Mesenchymal stem cell (in vitro differentiated cells and primary cell): ENCODE measurements at regions not wholly inside any gene's neighbourhood (a gene's known extent, or its start where the extent isn't known, plus 50 kb on each side); places are given as distances from the start of the nearest gene placed in this dataset.

Experiments
- DNase-seq: peaks from one replicate; pipeline ENCODE4 v3.0.0-alpha.2; 2013
- H2AFZ ChIP-seq: one replicate; pipeline ENCODE4 v1.6.1; 2013; ENCODE audit warnings: low read depth, mild to moderate bottlenecking, control low read depth, inconsistent platforms, low read length, moderate library complexity
- H2AK5ac ChIP-seq: 2 replicates; pipeline ENCODE4 v1.6.1; 2013; ENCODE audit warnings: low read length, moderate library complexity, mild to moderate bottlenecking, inconsistent platforms; ENCODE audit not compliant: severe bottlenecking
- H2BK120ac ChIP-seq: one replicate; pipeline ENCODE4 v1.6.1; 2013; ENCODE audit warnings: low read depth, mild to moderate bottlenecking, inconsistent platforms, low read length, moderate library complexity
- H2BK12ac ChIP-seq, 2 experiments: one replicate each; pipeline ENCODE4 v1.6.1; 2013; ENCODE audit warnings: inconsistent platforms in 2 of 2, low read length in 2 of 2, mild to moderate bottlenecking in 2 of 2, moderate library complexity in 2 of 2, control low read depth in 1 of 2
- H2BK15ac ChIP-seq: one replicate; pipeline ENCODE4 v1.6.1; 2013; ENCODE audit warnings: mild to moderate bottlenecking, low read depth, inconsistent platforms; ENCODE audit not compliant: poor library complexity, severe bottlenecking
- H2BK5ac ChIP-seq: 2 replicates; pipeline ENCODE4 v1.6.1; 2013; ENCODE audit warnings: low read depth, mild to moderate bottlenecking, low read length, control low read depth, inconsistent platforms; ENCODE audit not compliant: poor library complexity, severe bottlenecking
- H3K14ac ChIP-seq, 2 experiments: one replicate each; pipeline ENCODE4 v1.6.1; 2013; ENCODE audit warnings: inconsistent platforms in 2 of 2, low read length in 2 of 2, control low read depth in 1 of 2, mild to moderate bottlenecking in 1 of 2, moderate library complexity in 1 of 2
- H3K18ac ChIP-seq, 2 experiments: one replicate each; pipeline ENCODE4 v1.6.1; 2013; ENCODE audit warnings: inconsistent platforms in 2 of 2, low read length in 2 of 2, control low read depth in 1 of 2, low read depth in 1 of 2, mild to moderate bottlenecking in 1 of 2
- H3K23ac ChIP-seq, 2 experiments: one replicate each; pipeline ENCODE4 v1.6.1; 2013; ENCODE audit warnings: inconsistent platforms in 2 of 2, low read length in 2 of 2, mild to moderate bottlenecking in 2 of 2, moderate library complexity in 2 of 2, control low read depth in 1 of 2
- H3K27ac ChIP-seq: 2 replicates; pipeline ENCODE4 v1.5.1; 2013; ENCODE audit warnings: mild to moderate bottlenecking, moderate library complexity, low read length, control low read depth, inconsistent platforms; ENCODE audit not compliant: poor library complexity, severe bottlenecking
- H3K27me3 ChIP-seq, 2 experiments: 2 replicates each; pipeline versions ENCODE4 v1.6.1 to v1.7.0; 2013; ENCODE audit warnings: low read length in 2 of 2, mild to moderate bottlenecking in 2 of 2, moderate library complexity in 2 of 2, control low read depth in 1 of 2, inconsistent platforms in 1 of 2; ENCODE audit not compliant: control insufficient read depth in 1 of 2, insufficient read depth in 1 of 2
- H3K36me3 ChIP-seq, 2 experiments: 2 replicates each; pipeline versions ENCODE4 v1.6.1 to v1.7.0; 2013; ENCODE audit warnings: low read length in 2 of 2, control low read depth in 1 of 2, inconsistent platforms in 1 of 2, low read depth in 1 of 2, mild to moderate bottlenecking in 1 of 2; ENCODE audit not compliant: insufficient read depth in 2 of 2, control insufficient read depth in 1 of 2
- H3K4ac ChIP-seq, 2 experiments: one replicate each; pipeline ENCODE4 v1.6.1; 2013; ENCODE audit warnings: inconsistent platforms in 2 of 2, low read length in 2 of 2, mild to moderate bottlenecking in 2 of 2, moderate library complexity in 2 of 2, control low read depth in 1 of 2, low read depth in 1 of 2
- H3K4me1 ChIP-seq: 2 replicates; pipeline ENCODE4 v1.6.1; 2013; ENCODE audit warnings: low read depth, low read length, control low read depth; ENCODE audit not compliant: control insufficient read depth, insufficient read depth
- H3K4me2 ChIP-seq: 2 replicates; pipeline ENCODE4 v1.6.1; 2013; ENCODE audit warnings: low read length, mild to moderate bottlenecking, inconsistent platforms; ENCODE audit not compliant: poor library complexity, severe bottlenecking
- H3K4me3 ChIP-seq, 2 experiments: 2 replicates each; pipeline versions ENCODE4 v1.5.1 to v1.7.0; 2013; ENCODE audit warnings: low read length in 2 of 2, mild to moderate bottlenecking in 2 of 2, control low read depth in 1 of 2, low read depth in 1 of 2; ENCODE audit not compliant: insufficient read depth in 1 of 2
- H3K79me1 ChIP-seq: replicated peaks from 2 replicates; pipeline ENCODE4 v1.6.1; 2013; ENCODE audit warnings: mild to moderate bottlenecking, control low read depth, low read length, inconsistent platforms; ENCODE audit not compliant: poor library complexity, severe bottlenecking
- H3K9ac ChIP-seq: 2 replicates; pipeline ENCODE4 v1.7.0; 2013; ENCODE audit warnings: mild to moderate bottlenecking, low read length, moderate library complexity
- H3K9me3 ChIP-seq: 2 replicates; pipeline ENCODE4 v1.7.0; 2013; ENCODE audit warnings: mild to moderate bottlenecking, low read length; ENCODE audit not compliant: control insufficient read depth
- H4K8ac ChIP-seq: one replicate; pipeline ENCODE4 v1.6.1; 2013; ENCODE audit warnings: inconsistent platforms, mild to moderate bottlenecking, low read length, moderate library complexity
- H4K91ac ChIP-seq: one replicate; pipeline ENCODE4 v1.6.1; 2013; ENCODE audit warnings: mild to moderate bottlenecking, low read length, inconsistent platforms
- WGBS: methylation state at CpG from one replicate; pipeline ENCODE4 v1.1.7; 2013; ENCODE audit warnings: mixed read lengths; 5-methylcytosine and 5-hydroxymethylcytosine counted together

DNA sequence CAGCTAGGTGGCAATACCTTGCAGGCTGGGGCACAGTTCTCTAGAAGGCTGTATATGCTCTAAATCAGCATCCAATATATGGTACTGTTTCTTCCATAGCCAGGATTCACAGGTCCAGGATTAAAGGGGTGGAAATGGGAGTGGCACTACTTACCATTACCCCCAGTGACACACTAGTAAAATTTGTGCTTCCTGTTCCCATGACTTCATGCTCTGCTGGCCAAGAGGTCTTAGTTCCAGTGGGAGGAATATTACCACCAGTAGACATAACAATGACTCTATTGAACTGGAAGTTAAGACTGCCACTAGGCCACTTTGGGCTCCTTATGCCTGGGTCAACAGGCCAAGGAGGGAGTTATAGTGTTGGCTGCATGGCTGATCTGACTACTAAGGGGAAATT is 174.3 kb upstream of the TNFAIP3 start:
- Histone ChIP-seq H4K8ac (no peak overlapping the region), H3K79me1 (no peaks in the 10 kb centered on the region), H2BK15ac (no peak overlapping the region), H3K9ac (no peak overlapping the region), H2AK5ac (no peak overlapping the region), H4K91ac (no peak overlapping the region), H2BK120ac (no peak overlapping the region), H2BK12ac (no peak overlapping the region), H3K23ac (no peak overlapping the region), H3K14ac (no peak overlapping the region), H3K4ac (no peak overlapping the region), H3K9me3 (no peaks in the 10 kb centered on the region), H3K27me3 (no peaks in the 10 kb centered on the region), H3K36me3 (no peaks in the 10 kb centered on the region), H2AFZ (no peak overlapping the region), H3K18ac (no peak overlapping the region), H3K4me1 (peaks cover 5% of the 10 kb centered on the region), H3K4me2 (no peak overlapping the region), H3K4me3 (no peak overlapping the region), H2BK5ac (no peak overlapping the region), H3K27ac (no peak overlapping the region)
- no peak for DNase-seq

GRCh38 chr6:137693711-137694110 is 173.3 kb upstream of the TNFAIP3 start:
- Histone ChIP-seq H3K36me3 (no peaks in the 10 kb centered on the region), H2BK5ac (no peak overlapping the region), H3K9me3 (no peaks in the 10 kb centered on the region), H3K14ac (no peak overlapping the region), H3K79me1 (no peaks in the 10 kb centered on the region), H3K4me1 (peaks cover 8% of the 10 kb centered on the region), H3K27ac (no peak overlapping the region), H3K9ac (no peak overlapping the region), H2AFZ (no peak overlapping the region), H3K27me3 (no peaks in the 10 kb centered on the region), H2AK5ac (no peak overlapping the region), H4K8ac (no peak overlapping the region), H3K4me2 (no peak overlapping the region), H2BK15ac (no peak overlapping the region), H3K4me3 (no peak overlapping the region), H2BK120ac (no peak overlapping the region), H3K18ac (no peak overlapping the region), H2BK12ac (no peak overlapping the region), H4K91ac (no peak overlapping the region), H3K23ac (no peak overlapping the region), H3K4ac (no peak overlapping the region)
- 92% methylated on average over 1 of the region's 1 CpG for WGBS
- DNase-seq, result no peak

GRCh38 chr6:137696765-137697164 is 170.3 kb upstream of the TNFAIP3 start:
- Histone ChIP-seq H3K18ac (no peak overlapping the region), H3K23ac (no peak overlapping the region), H3K4me3 (no peak overlapping the region), H2AK5ac (no peak overlapping the region), H3K27ac (no peak overlapping the region), H3K79me1 (no peaks in the 10 kb centered on the region), H4K91ac (no peak overlapping the region), H3K9ac (no peak overlapping the region), H3K4me1 (peaks cover 8% of the 10 kb centered on the region), H2BK120ac (no peak overlapping the region), H2BK5ac (no peak overlapping the region), H3K27me3 (no peaks in the 10 kb centered on the region), H3K14ac (no peak overlapping the region), H3K4ac (no peak overlapping the region), H3K4me2 (no peak overlapping the region), H2AFZ (no peak overlapping the region), H3K9me3 (no peaks in the 10 kb centered on the region), H2BK12ac (no peak overlapping the region), H4K8ac (no peak overlapping the region), H2BK15ac (no peak overlapping the region), H3K36me3 (no peaks in the 10 kb centered on the region)
- peak; percentile 31 for DNase-seq
- 81% methylated on average over 4 of the region's 4 CpGs for WGBS

GRCh38 chr6:137697267-137697938 is 169.7 kb upstream of the TNFAIP3 start:
- H3K4me2 ChIP-seq, result no peak overlapping the region
- H3K18ac ChIP-seq, result peak overlapping the region; percentile 72 to 88
- H3K4me3 ChIP-seq, result no peak overlapping the region
- H3K36me3 ChIP-seq, result no peaks in the 10 kb centered on the region
- peak; percentile 79 for DNase-seq
- no peak overlapping the region for H2BK5ac ChIP-seq
- H2BK12ac ChIP-seq, result peak overlapping the region in 1 of 2 experiments; percentile 84
- no peak overlapping the region for H2BK120ac ChIP-seq
- no peak overlapping the region for H4K91ac ChIP-seq
- no peak overlapping the region for H2BK15ac ChIP-seq
- H3K79me1 ChIP-seq, result no peaks in the 10 kb centered on the region
- H3K27me3 ChIP-seq, result no peaks in the 10 kb centered on the region
- H3K9ac ChIP-seq, result no peak overlapping the region
- H3K4me1 ChIP-seq, result peaks cover 8% of the 10 kb centered on the region
- H2AFZ ChIP-seq, result no peak overlapping the region
- H3K14ac ChIP-seq, result no peak overlapping the region
- WGBS, result 20% methylated on average over 1 of the region's 2 CpGs
- no peaks in the 10 kb centered on the region for H3K9me3 ChIP-seq
- no peak overlapping the region for H2AK5ac ChIP-seq
- peak overlapping the region; percentile 58 for H3K27ac ChIP-seq
- H3K4ac ChIP-seq, result peak overlapping the region in 1 of 2 experiments; percentile 63
- peak overlapping the region; percentile 52 for H4K8ac ChIP-seq
- no peak overlapping the region for H3K23ac ChIP-seq
